ENCODE measurements at regions not wholly inside any gene's neighbourhood (a gene's known extent, or its start where the extent isn't known, plus 50 kb on each side); places are given as distances from the start of the nearest gene placed in this dataset.

DNA sequence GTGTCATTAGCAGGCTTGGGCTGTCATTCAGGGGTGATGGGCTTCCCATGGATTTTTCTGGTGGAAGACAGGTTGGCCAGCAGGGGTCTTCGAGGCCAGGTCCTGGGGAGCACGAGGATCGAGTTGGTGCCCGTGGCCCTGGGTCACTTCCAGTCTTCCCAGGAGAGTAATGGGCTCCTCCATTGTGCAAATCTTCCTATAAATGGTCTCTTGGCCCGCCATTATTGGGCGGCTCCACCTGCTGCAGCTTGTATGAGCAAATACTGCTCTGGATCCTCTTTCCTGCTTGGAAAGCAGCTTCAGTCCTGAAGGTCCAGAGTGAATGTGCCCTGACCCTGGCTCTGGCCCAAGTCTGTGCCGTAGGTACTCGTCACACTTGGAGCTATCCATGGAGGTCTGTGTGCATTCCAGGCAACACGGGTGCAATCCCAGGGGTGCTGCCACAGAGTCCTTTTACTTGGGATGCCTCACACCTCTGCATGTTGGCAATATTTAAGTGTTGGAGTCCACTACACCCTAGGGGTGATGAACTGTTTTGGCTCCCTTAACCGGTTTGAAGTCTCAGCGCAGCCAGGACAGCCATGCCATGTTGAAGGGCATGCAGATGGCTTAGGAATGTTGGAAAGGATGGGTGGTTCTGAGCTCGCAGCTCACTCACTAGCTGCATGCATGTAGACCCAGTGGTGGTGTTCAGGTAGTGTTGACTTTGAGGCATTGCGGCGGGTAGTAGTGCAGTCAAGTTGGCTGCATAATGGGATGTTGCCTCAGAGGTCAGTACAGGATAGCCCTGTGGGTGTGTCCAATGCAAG lies 97.6 kb downstream of the SNRPN start:
- TF ChIP-seq POLR2A (IDR thresholded peaks at IDR 0.05; ENCODE audit: low read depth, low read length): no peak
- TF ChIP-seq POLR2AphosphoS5 (IDR thresholded peaks at IDR 0.05; ENCODE audit: low read depth, low read length): no peak
